ENCODE measurements at regions not wholly inside any gene's neighbourhood (a gene's known extent, or its start where the extent isn't known, plus 50 kb on each side); places are given as distances from the start of the nearest gene placed in this dataset.

DNA sequence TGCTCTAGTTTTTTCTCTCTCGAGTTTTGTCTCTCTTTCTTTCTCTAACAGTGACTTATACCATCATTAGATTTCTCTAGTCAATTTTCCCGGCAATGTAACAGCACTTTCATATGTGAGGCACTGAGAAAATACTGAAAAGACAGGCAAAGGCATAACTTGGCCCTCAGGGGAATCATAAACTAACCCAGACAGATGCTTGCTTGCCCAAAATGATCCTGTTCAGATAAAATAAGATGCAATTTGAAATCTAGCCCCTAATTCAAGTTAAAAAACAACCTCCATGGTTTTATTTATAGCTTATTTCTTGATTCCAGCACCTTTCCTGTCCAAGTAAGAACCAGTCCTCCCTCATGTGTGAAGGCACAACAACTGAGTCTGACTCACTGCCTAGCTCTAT is 294.6 kb downstream of the GAS1 start:
- Histone ChIP-seq H3K4me3 (ENCODE audit: low read length) (no peak overlapping the region), H3K27me3 (ENCODE audit: control insufficient read depth, low read length) (no peaks in the 10 kb centered on the region), H3K27ac (ENCODE audit: low read depth, low read length) (no peak overlapping the region), H3K36me3 (ENCODE audit: control insufficient read depth, low read length) (no peaks in the 10 kb centered on the region), H3K9me3 (ENCODE audit: control insufficient read depth, insufficient read depth, low read length) (no peaks in the 10 kb centered on the region), H3K4me1 (ENCODE audit: control insufficient read depth, low read length) (peaks cover 6% of the 10 kb centered on the region; the same call in 1 of the 2 replicates), H3K9me2 (replicated peaks; ENCODE audit: control insufficient read depth, low read length) (no peaks in the 10 kb centered on the region), H3K4me2 (ENCODE audit: low read length) (no peak overlapping the region), H3F3A (ENCODE audit: control insufficient read depth, insufficient read depth) (no peaks in the 10 kb centered on the region), H3K79me2 (ENCODE audit: control insufficient read depth, low read length) (no peaks in the 10 kb centered on the region), H4K20me1 (ENCODE audit: control insufficient read depth, insufficient read depth, low read depth, low read length) (no peaks in the 10 kb centered on the region)
- TF ChIP-seq CTCF (IDR thresholded peaks at IDR 0.05; ENCODE audit: low read depth, low read length, poor library complexity, severe bottlenecking) = no peak
- TF ChIP-seq EZH2phosphoT487 (IDR thresholded peaks at IDR 0.05; ENCODE audit: borderline replicate concordance, low read length) = no peak

- H3K4me2 ChIP-seq (ENCODE audit: low read length) = no peak overlapping the region; the same call in 1 of the 2 replicates
- H3K36me3 ChIP-seq (ENCODE audit: control insufficient read depth, low read length) = no peaks in the 10 kb centered on the region
- H3K27me3 ChIP-seq (ENCODE audit: control insufficient read depth, low read length) = no peaks in the 10 kb centered on the region
- H4K20me1 ChIP-seq (ENCODE audit: control insufficient read depth, insufficient read depth, low read depth, low read length) = no peaks in the 10 kb centered on the region
- H3K9me3 ChIP-seq (ENCODE audit: control insufficient read depth, insufficient read depth, low read length) = no peaks in the 10 kb centered on the region
- peaks cover 6% of the 10 kb centered on the region; the same call in 1 of the 2 replicates for H3K4me1 ChIP-seq (ENCODE audit: control insufficient read depth, low read length)
- no peaks in the 10 kb centered on the region for H3K9me2 ChIP-seq (replicated peaks; ENCODE audit: control insufficient read depth, low read length)
- no peaks in the 10 kb centered on the region for H3K79me2 ChIP-seq (ENCODE audit: control insufficient read depth, low read length)
- H3F3A ChIP-seq (ENCODE audit: control insufficient read depth, insufficient read depth) = no peaks in the 10 kb centered on the region
- TF ChIP-seq CTCF (IDR thresholded peaks at IDR 0.05; ENCODE audit: low read depth, low read length, poor library complexity, severe bottlenecking) (no peak), EZH2phosphoT487 (IDR thresholded peaks at IDR 0.05; ENCODE audit: borderline replicate concordance, low read length) (no peak)
- H3K4me3 ChIP-seq (ENCODE audit: low read length) = no peak overlapping the region
- no peak overlapping the region for H3K27ac ChIP-seq (ENCODE audit: low read depth, low read length)
These were observed 295.7 kb upstream of the TUT7 start for GRCh38 chr9:86649913-86650312.

DNA sequence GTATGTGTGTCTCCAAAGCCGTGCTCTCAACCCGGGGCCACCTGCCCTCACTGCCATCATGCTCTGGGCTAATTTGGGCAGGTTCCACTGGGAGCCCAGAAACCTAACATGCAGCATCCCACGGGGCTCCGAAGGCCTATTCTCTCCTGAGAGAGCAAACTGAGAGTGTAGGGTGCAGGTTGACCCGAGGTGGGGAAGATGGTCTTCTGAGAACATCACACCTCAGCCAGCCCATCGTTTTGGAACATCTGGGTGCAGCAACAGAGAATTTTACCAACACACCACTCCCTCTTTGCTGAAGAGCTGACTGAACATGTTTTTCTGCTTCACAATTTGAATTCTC is 294.6 kb upstream of the TUT7 start:
- H3K4me2 ChIP-seq (ENCODE audit: low read length) = no peak overlapping the region
- TF ChIP-seq CTCF (IDR thresholded peaks at IDR 0.05; ENCODE audit: low read depth, low read length, poor library complexity, severe bottlenecking) (no peak), EZH2phosphoT487 (IDR thresholded peaks at IDR 0.05; ENCODE audit: borderline replicate concordance, low read length) (no peak)
- H3K9me3 ChIP-seq (ENCODE audit: control insufficient read depth, insufficient read depth, low read length) = no peaks in the 10 kb centered on the region
- H3K4me1 ChIP-seq (ENCODE audit: control insufficient read depth, low read length) = peaks cover 6% of the 10 kb centered on the region; the same call in 1 of the 2 replicates
- no peak overlapping the region for H3K27ac ChIP-seq (ENCODE audit: low read depth, low read length)
- H3K79me2 ChIP-seq (ENCODE audit: control insufficient read depth, low read length) = no peaks in the 10 kb centered on the region
- no peaks in the 10 kb centered on the region for H3K36me3 ChIP-seq (ENCODE audit: control insufficient read depth, low read length)
- H3K4me3 ChIP-seq (ENCODE audit: low read length) = no peak overlapping the region
- H3K27me3 ChIP-seq (ENCODE audit: control insufficient read depth, low read length) = no peaks in the 10 kb centered on the region
- no peaks in the 10 kb centered on the region for H3K9me2 ChIP-seq (replicated peaks; ENCODE audit: control insufficient read depth, low read length)
- no peaks in the 10 kb centered on the region for H3F3A ChIP-seq (ENCODE audit: control insufficient read depth, insufficient read depth)
- no peaks in the 10 kb centered on the region for H4K20me1 ChIP-seq (ENCODE audit: control insufficient read depth, insufficient read depth, low read depth, low read length)

All from DOHH2 (cell line).